ENCODE measurements at regions not wholly inside any gene's neighbourhood (a gene's known extent, or its start where the extent isn't known, plus 50 kb on each side); places are given as distances from the start of the nearest gene placed in this dataset.

DNA sequence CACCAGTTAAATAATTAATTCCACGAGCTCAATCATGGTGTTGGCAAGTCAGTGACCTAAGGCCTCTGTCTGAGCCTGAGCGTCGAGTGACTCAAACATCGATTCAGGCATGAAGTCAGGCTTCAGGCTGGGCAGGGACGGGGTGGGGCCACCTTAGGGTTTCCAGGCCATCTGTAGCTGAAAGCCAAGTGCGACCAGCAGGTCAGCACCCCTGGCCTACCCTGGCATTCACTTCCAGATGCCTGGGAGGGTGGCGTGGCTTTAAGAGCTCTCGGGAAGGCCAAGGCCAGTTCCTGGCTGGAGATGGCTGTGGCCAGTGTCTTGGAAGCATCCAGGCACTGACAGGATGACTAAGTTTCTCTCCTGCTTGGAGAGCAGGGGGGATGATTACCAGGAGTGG lies 113.4 kb downstream of the DACT2 start:
- Histone ChIP-seq H3K27ac (ENCODE audit: extremely low read depth, low read depth, low read length) (no peak overlapping the region), H4K20me1 (replicated peaks; ENCODE audit: control insufficient read depth, insufficient read depth, low read length) (peaks cover 11% of the 10 kb centered on the region; the same call in 1 of the 2 replicates), H3K9ac (ENCODE audit: insufficient read depth in 1 of 2, low read depth in 2 of 2, low read length in 2 of 2) (no peak overlapping the region), H3K79me2 (ENCODE audit: control insufficient read depth, insufficient read depth, low read length) (no peaks in the 10 kb centered on the region), H3K36me3 (ENCODE audit: control insufficient read depth, insufficient read depth, low read length) (no peaks in the 10 kb centered on the region), H3K27me3 (ENCODE audit: control insufficient read depth in 2 of 2, insufficient read depth in 2 of 2, low read length in 2 of 2) (peaks cover 10 to 68% of the 10 kb centered on the region in 2 experiments; a peak in 4 of 5 replicates), H3K9me1 (ENCODE audit: control insufficient read depth, insufficient read depth, low read length) (no peaks in the 10 kb centered on the region), H3K9me3 (replicated peaks; ENCODE audit: control insufficient read depth, insufficient read depth, low read depth, low read length) (no peaks in the 10 kb centered on the region; the same call in 1 of the 2 replicates), H3K4me1 (replicated peaks in 1 of 2; ENCODE audit: control insufficient read depth in 2 of 2, insufficient read depth in 2 of 2, low read length in 2 of 2) (peaks cover 0 to 4% of the 10 kb centered on the region in 2 experiments; a peak in 1 of 5 replicates), H3K4me3 (no peak overlapping the region), H3K4me2 (ENCODE audit: insufficient read depth, low read length) (no peak overlapping the region), H2AFZ (ENCODE audit: low read depth, low read length) (no peak overlapping the region)
- intact Hi-C loops (cut with micrococcal nuclease) = no loop called here
- DNase-seq (ENCODE audit: extremely low read depth in 1 of 4, low spot score in 3 of 4) (no peak), ATAC-seq (no peak), FAIRE-seq (no peak)
- POLR2A ChIA-PET = interaction anchor here (0.6 kb wide), 1 partner anchor 47 kb away, joined by 3 read pairs; no protein-coding TSS in a partner anchor
- in situ Hi-C loops (cut with MboI) = no loop called here
- no TSS peak for BruUV-seq (replicated peaks)
- CTCF ChIA-PET (ENCODE audit: low intra/inter-chr PET ratio) = no interaction called here
- WGBS (ENCODE audit: insufficient coverage, low coverage, missing lambda C conversion rate) = 0% methylated on average over 8 of the region's 8 CpGs
- TF ChIP-seq, protein P1, sequence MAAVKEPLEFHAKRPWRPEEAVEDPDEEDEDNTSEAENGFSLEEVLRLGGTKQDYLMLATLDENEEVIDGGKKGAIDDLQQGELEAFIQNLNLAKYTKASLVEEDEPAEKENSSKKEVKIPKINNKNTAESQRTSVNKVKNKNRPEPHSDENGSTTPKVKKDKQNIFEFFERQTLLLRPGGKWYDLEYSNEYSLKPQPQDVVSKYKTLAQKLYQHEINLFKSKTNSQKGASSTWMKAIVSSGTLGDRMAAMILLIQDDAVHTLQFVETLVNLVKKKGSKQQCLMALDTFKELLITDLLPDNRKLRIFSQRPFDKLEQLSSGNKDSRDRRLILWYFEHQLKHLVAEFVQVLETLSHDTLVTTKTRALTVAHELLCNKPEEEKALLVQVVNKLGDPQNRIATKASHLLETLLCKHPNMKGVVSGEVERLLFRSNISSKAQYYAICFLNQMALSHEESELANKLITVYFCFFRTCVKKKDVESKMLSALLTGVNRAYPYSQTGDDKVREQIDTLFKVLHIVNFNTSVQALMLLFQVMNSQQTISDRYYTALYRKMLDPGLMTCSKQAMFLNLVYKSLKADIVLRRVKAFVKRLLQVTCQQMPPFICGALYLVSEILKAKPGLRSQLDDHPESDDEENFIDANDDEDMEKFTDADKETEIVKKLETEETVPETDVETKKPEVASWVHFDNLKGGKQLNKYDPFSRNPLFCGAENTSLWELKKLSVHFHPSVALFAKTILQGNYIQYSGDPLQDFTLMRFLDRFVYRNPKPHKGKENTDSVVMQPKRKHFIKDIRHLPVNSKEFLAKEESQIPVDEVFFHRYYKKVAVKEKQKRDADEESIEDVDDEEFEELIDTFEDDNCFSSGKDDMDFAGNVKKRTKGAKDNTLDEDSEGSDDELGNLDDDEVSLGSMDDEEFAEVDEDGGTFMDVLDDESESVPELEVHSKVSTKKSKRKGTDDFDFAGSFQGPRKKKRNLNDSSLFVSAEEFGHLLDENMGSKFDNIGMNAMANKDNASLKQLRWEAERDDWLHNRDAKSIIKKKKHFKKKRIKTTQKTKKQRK (IDR thresholded peaks at IDR 0.05; ENCODE audit: borderline replicate concordance, low read depth, low read length) = no peak
- no peak for TF ChIP-seq RBM34 (IDR thresholded peaks at IDR 0.05; ENCODE audit: borderline replicate concordance, insufficient read depth, low read length)
- no peak for TF ChIP-seq KLF1 (tag; IDR thresholded peaks at IDR 0.05)
- TF ChIP-seq ZNF217 (CRISPR knock-in tag; IDR thresholded peaks at IDR 0.05) = no peak
- TF ChIP-seq ZEB2 (IDR thresholded peaks at IDR 0.05) = no peak
- no peak for TF ChIP-seq RBM15 (IDR thresholded peaks at IDR 0.05; ENCODE audit: insufficient read depth, low read length)
